Breast epithelium (tissue), 4 donors: ENCODE measurements at regions not wholly inside any gene's neighbourhood (a gene's known extent, or its start where the extent isn't known, plus 50 kb on each side); places are given as distances from the start of the nearest gene placed in this dataset.

Experiments
- DNase-seq, 2 donors: peaks; one replicate each; pipeline ENCODE4 v3.0.0-alpha.2; 2019; ENCODE audit warnings: low spot score in 2 of 2
- H3K27ac ChIP-seq, 2 donors: fragments of 200-600 bp; sonication (generic) in 1 of 2; one replicate each; pipeline ENCODE4 v1.5.1; 2016 to 2019; ENCODE audit warnings: mild to moderate bottlenecking in 1 of 2
- H3K27me3 ChIP-seq, 2 donors: fragments of 200-600 bp; sonication (generic) in 1 of 2; one replicate each; pipeline versions ENCODE4 v1.5.1 to v1.6.0; 2017 to 2019; ENCODE audit warnings: control low read depth in 1 of 2, mild to moderate bottlenecking in 1 of 2
- H3K36me3 ChIP-seq: fragments of 200-600 bp; one replicate; pipeline ENCODE4 v1.5.1; 2019
- H3K4me1 ChIP-seq, 2 donors: fragments of 200-600 bp; sonication (generic); one replicate each; pipeline ENCODE4 v1.5.1; 2016 to 2019; ENCODE audit warnings: control low read depth in 1 of 2
- H3K4me3 ChIP-seq, 3 donors: fragments of 200-600 bp; sonication (generic); 1 replicate in 2 of 3; 2 replicates in 1 of 3; pipeline ENCODE4 v1.5.1; 2016 to 2019; ENCODE audit warnings: mild to moderate bottlenecking in 3 of 3, moderate library complexity in 2 of 3
- H3K9me3 ChIP-seq, 2 donors: fragments of 200-600 bp; sonication (generic) in 1 of 2; one replicate each; pipeline ENCODE4 v1.5.1; 2016 to 2019; ENCODE audit warnings: control low read depth in 1 of 2
- CTCF ChIP-seq, 3 donors: fragments of 450-650 bp; IDR thresholded peaks; one replicate each; pipeline ENCODE4 v1.5.1; 2016 to 2017; ENCODE audit warnings: antibody characterized with exemption in 3 of 3, mild to moderate bottlenecking in 3 of 3, moderate library complexity in 3 of 3
- POLR2A ChIP-seq: fragments of 450-650 bp; IDR thresholded peaks from one replicate; pipeline ENCODE4 v1.6.1; 2016; ENCODE audit warnings: antibody characterized with exemption, mild to moderate bottlenecking, moderate library complexity
- POLR2AphosphoS5 ChIP-seq, 3 donors: sonication (generic); formaldehyde crosslinking; IDR thresholded peaks; one replicate each; pipeline ENCODE4 v1.6.1; 2017; ENCODE audit warnings: antibody characterized with exemption in 3 of 3
- intact Hi-C: fragments of 100-400 bp; cut with DNase I; formaldehyde crosslinking; loops from one replicate; pipeline ENCODE4 v1.15.1; 2023; ENCODE audit warnings: low total_unique reads

- no peak overlapping the region for H3K4me3 ChIP-seq
- DNase-seq, result no peak
- no peak overlapping the region for H3K27ac ChIP-seq
- H3K27me3 ChIP-seq, result no peaks in the 10 kb centered on the region
- TF ChIP-seq POLR2AphosphoS5 (IDR thresholded peaks at IDR 0.05), result no peak
- no peak for TF ChIP-seq CTCF (IDR thresholded peaks at IDR 0.05)
- no peak for TF ChIP-seq POLR2A
- H3K4me1 ChIP-seq, result no peaks in the 10 kb centered on the region
- no peaks in the 10 kb centered on the region for H3K9me3 ChIP-seq
- intact Hi-C loops, result no loop called here
- no peaks in the 10 kb centered on the region for H3K36me3 ChIP-seq
Measured at GRCh38 chr13:109374609-109375200, 411.7 kb downstream of the IRS2 start.

- Histone ChIP-seq H3K9me3 (no peaks in the 10 kb centered on the region), H3K4me3 (no peak overlapping the region), H3K27me3 (no peaks in the 10 kb centered on the region), H3K4me1 (no peaks in the 10 kb centered on the region), H3K36me3 (no peaks in the 10 kb centered on the region), H3K27ac (no peak overlapping the region)
- TF ChIP-seq POLR2A (no peak), POLR2AphosphoS5 (IDR thresholded peaks at IDR 0.05) (no peak), CTCF (IDR thresholded peaks at IDR 0.05) (no peak)
- DNase-seq, result no peak
- intact Hi-C loops, result no loop called here
Measured at GRCh38 chr13:109372666-109373065, 413.7 kb downstream of the IRS2 start.

- Histone ChIP-seq H3K36me3 (no peaks in the 10 kb centered on the region), H3K4me1 (no peaks in the 10 kb centered on the region), H3K9me3 (no peaks in the 10 kb centered on the region), H3K4me3 (no peak overlapping the region), H3K27me3 (no peaks in the 10 kb centered on the region), H3K27ac (no peak overlapping the region)
- intact Hi-C loops, result no loop called here
- TF ChIP-seq CTCF (IDR thresholded peaks at IDR 0.05), result no peak
- no peak for DNase-seq
Measured at GRCh38 chr13:109371066-109371465, 415.3 kb downstream of the IRS2 start.

- Histone ChIP-seq H3K27ac (no peak overlapping the region), H3K36me3 (no peaks in the 10 kb centered on the region), H3K9me3 (no peaks in the 10 kb centered on the region), H3K4me3 (no peak overlapping the region), H3K27me3 (no peaks in the 10 kb centered on the region), H3K4me1 (no peaks in the 10 kb centered on the region)
- DNase-seq, result no peak
- TF ChIP-seq POLR2AphosphoS5 (IDR thresholded peaks at IDR 0.05), result no peak
- no peak for TF ChIP-seq POLR2A
- no peak for TF ChIP-seq CTCF (IDR thresholded peaks at IDR 0.05)
- intact Hi-C loops, result no loop called here
Measured at GRCh38 chr13:109370496-109370895, 415.9 kb downstream of the IRS2 start.

GRCh38 chr13:109369353-109370052 is 416.9 kb downstream of the IRS2 start:
- Histone ChIP-seq H3K4me3 (no peak overlapping the region), H3K36me3 (no peaks in the 10 kb centered on the region), H3K4me1 (no peaks in the 10 kb centered on the region), H3K9me3 (no peaks in the 10 kb centered on the region), H3K27me3 (no peaks in the 10 kb centered on the region), H3K27ac (no peak overlapping the region)
- no peak for DNase-seq
- no peak for TF ChIP-seq CTCF (IDR thresholded peaks at IDR 0.05)
- TF ChIP-seq POLR2A, result no peak
- no peak for TF ChIP-seq POLR2AphosphoS5 (IDR thresholded peaks at IDR 0.05)
- intact Hi-C loops, result no loop called here
